ENCODE measurements at regions not wholly inside any gene's neighbourhood (a gene's known extent, or its start where the extent isn't known, plus 50 kb on each side); places are given as distances from the start of the nearest gene placed in this dataset.

DNA sequence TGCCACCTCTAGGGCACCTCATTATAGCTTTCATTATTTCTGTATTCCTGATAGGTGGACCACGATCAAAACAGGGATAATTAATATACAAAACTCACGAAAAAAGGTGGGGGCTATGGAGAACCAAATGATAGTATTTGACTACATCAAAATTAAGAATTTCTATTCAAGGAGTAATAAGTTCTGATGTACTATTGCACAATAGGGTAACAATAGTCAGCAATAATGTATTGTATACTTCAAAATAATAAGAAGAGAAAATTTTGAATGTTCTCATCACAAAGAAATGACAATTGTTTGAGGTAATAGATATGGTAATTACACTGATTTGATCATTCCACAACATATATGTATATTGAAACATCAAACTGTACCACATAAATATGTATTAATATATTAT, 327.3 kb upstream of the TRAM1L1 start:
- no peak overlapping the region for H3K4me3 Mint-ChIP-seq
- no peak overlapping the region for H2AFZ ChIP-seq (ENCODE audit: low read length)
- no peak overlapping the region for H2BK120ac ChIP-seq (ENCODE audit: low read depth, low read length, poor library complexity, severe bottlenecking)
- H3K18ac ChIP-seq (ENCODE audit: insufficient read length, low read depth, low read length), result no peak overlapping the region
- no peaks in the 10 kb centered on the region for H3K9me3 Mint-ChIP-seq
- H2BK15ac ChIP-seq (ENCODE audit: low read depth, low read length), result no peak overlapping the region
- no peaks in the 10 kb centered on the region for H3K79me1 ChIP-seq (ENCODE audit: insufficient read depth, low read depth, low read length, poor library complexity, severe bottlenecking)
- H3K27ac Mint-ChIP-seq, result no peak overlapping the region
- no peak for DNase-seq
- H4K91ac ChIP-seq (ENCODE audit: insufficient read length, low read depth, low read length), result no peak overlapping the region
- no peaks in the 10 kb centered on the region for H3K4me1 ChIP-seq (ENCODE audit: insufficient read depth, low read length)
- no peak overlapping the region for H2BK5ac ChIP-seq (ENCODE audit: insufficient read length, low read length)
- H3K4me1 Mint-ChIP-seq, result no peaks in the 10 kb centered on the region
- no peaks in the 10 kb centered on the region for H3K23me2 ChIP-seq (ENCODE audit: insufficient read length, low read depth, low read length, poor library complexity, severe bottlenecking)
- TF ChIP-seq, protein P1, sequence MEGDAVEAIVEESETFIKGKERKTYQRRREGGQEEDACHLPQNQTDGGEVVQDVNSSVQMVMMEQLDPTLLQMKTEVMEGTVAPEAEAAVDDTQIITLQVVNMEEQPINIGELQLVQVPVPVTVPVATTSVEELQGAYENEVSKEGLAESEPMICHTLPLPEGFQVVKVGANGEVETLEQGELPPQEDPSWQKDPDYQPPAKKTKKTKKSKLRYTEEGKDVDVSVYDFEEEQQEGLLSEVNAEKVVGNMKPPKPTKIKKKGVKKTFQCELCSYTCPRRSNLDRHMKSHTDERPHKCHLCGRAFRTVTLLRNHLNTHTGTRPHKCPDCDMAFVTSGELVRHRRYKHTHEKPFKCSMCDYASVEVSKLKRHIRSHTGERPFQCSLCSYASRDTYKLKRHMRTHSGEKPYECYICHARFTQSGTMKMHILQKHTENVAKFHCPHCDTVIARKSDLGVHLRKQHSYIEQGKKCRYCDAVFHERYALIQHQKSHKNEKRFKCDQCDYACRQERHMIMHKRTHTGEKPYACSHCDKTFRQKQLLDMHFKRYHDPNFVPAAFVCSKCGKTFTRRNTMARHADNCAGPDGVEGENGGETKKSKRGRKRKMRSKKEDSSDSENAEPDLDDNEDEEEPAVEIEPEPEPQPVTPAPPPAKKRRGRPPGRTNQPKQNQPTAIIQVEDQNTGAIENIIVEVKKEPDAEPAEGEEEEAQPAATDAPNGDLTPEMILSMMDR (conservative IDR thresholded peaks at IDR 0.05), result no peak
- H3T11ph ChIP-seq (ENCODE audit: low read length), result no peak overlapping the region
- H3K27me3 Mint-ChIP-seq (ENCODE audit: low read depth), result no peaks in the 10 kb centered on the region
- H3K36me3 Mint-ChIP-seq (ENCODE audit: insufficient read depth in 1 of 3, low read depth in 3 of 3), result no peaks in the 10 kb centered on the region
- H3K4ac ChIP-seq (ENCODE audit: low read depth, low read length), result no peak overlapping the region
- H4K20me1 ChIP-seq (ENCODE audit: control insufficient read depth, insufficient read depth, insufficient read length), result no peaks in the 10 kb centered on the region
- no peak overlapping the region for H3K56ac ChIP-seq (ENCODE audit: insufficient read length, low read depth, low read length)
- no peak overlapping the region for H3K14ac ChIP-seq (ENCODE audit: insufficient read depth, low read length)
- H3K9me3 ChIP-seq (ENCODE audit: control insufficient read depth, low read depth, low read length), result no peaks in the 10 kb centered on the region
- H3K4me2 ChIP-seq (ENCODE audit: insufficient read depth, insufficient read length, low read length), result no peak overlapping the region
- H2BK12ac ChIP-seq (ENCODE audit: insufficient read length, low read depth, low read length), result no peak overlapping the region
- no CpG with 5 or more reads among the region's 2 CpGs for WGBS (ENCODE audit: extremely low coverage, insufficient read length, low lambda C conversion rate)
- no peak overlapping the region for H2AK5ac ChIP-seq (ENCODE audit: insufficient read length, low read length)
- H4K8ac ChIP-seq (replicated peaks; ENCODE audit: insufficient read length, low read depth, low read length), result no peak overlapping the region
- no peak overlapping the region for H2BK20ac ChIP-seq (ENCODE audit: low read depth, low read length, poor library complexity, severe bottlenecking)
- no peak overlapping the region for H3K27ac ChIP-seq (ENCODE audit: insufficient read length, low read depth, low read length)
- H4K5ac ChIP-seq (ENCODE audit: insufficient read length, low read depth, low read length), result no peak overlapping the region
- no peaks in the 10 kb centered on the region for H3K27me3 ChIP-seq (ENCODE audit: insufficient read depth, low read length)
- no peaks in the 10 kb centered on the region for H3K79me2 ChIP-seq (ENCODE audit: insufficient read depth, low read length)
- H3K23ac ChIP-seq (ENCODE audit: insufficient read length, low read depth, low read length), result no peak overlapping the region
- H3K9ac ChIP-seq (ENCODE audit: extremely low read depth, insufficient read length, low read length), result no peak overlapping the region

Measured in H9 (cell line).